LoVo (cell line): ENCODE measurements at regions not wholly inside any gene's neighbourhood (a gene's known extent, or its start where the extent isn't known, plus 50 kb on each side); places are given as distances from the start of the nearest gene placed in this dataset.
"Not testable (repeated sequence)": the region's sequence is repeated elsewhere in the genome, so short reads cannot be mapped to it uniquely, and the experiment has no call there.

ENCODE experiments used
- DNase-seq: peaks from one replicate; pipeline ENCODE4 v3.0.0-alpha.2; 2016; ENCODE audit warnings: low spot score

- no peak for DNase-seq
These were observed 234.8 kb upstream of the EDNRA start for GRCh38 chr4:147246096-147246495.

GRCh38 chr4:147246528-147246927 is 234.4 kb upstream of the EDNRA start:
- not testable (repeated sequence) for DNase-seq

GRCh38 chr4:147247579-147247978 is 233.3 kb upstream of the EDNRA start:
- DNase-seq, result peak; percentile 42

GRCh38 chr4:147250062-147250461 is 230.8 kb upstream of the EDNRA start:
- DNase-seq, result no peak

GRCh38 chr4:147255268-147255667 is 225.6 kb upstream of the EDNRA start:
- DNase-seq, result not testable (repeated sequence)

- DNase-seq, result not testable (repeated sequence)
These were observed 221.6 kb upstream of the EDNRA start for GRCh38 chr4:147259271-147259670.

GRCh38 chr4:147284256-147284835 is 196.6 kb upstream of the EDNRA start:
- no peak for DNase-seq

GRCh38 chr4:147284935-147285334 is 196.0 kb upstream of the EDNRA start:
- no peak for DNase-seq

GRCh38 chr4:147285751-147286150 is 195.1 kb upstream of the EDNRA start:
- DNase-seq, result no peak

- DNase-seq, result no peak
These were observed 193.9 kb upstream of the EDNRA start for GRCh38 chr4:147286846-147287587.

GRCh38 chr4:147287588-147287890 is 193.4 kb upstream of the EDNRA start:
- no peak for DNase-seq

- no peak for DNase-seq
These were observed 192.4 kb upstream of the EDNRA start for GRCh38 chr4:147288512-147288911.

- DNase-seq, result no peak
These were observed 191.7 kb upstream of the EDNRA start for GRCh38 chr4:147289181-147289580.

- peak; percentile 49 for DNase-seq
These were observed 188.1 kb upstream of the EDNRA start for GRCh38 chr4:147292604-147293313.

GRCh38 chr4:147293314-147293677 is 187.6 kb upstream of the EDNRA start:
- DNase-seq, result not testable (repeated sequence)

- no peak for DNase-seq
These were observed 181.7 kb upstream of the EDNRA start for GRCh38 chr4:147299205-147299604.

- DNase-seq, result no peak
These were observed 177.6 kb upstream of the EDNRA start for GRCh38 chr4:147303174-147303872.

GRCh38 chr4:147303873-147304229 is 177.0 kb upstream of the EDNRA start:
- DNase-seq, result no peak

- no peak for DNase-seq
These were observed 172.8 kb upstream of the EDNRA start for GRCh38 chr4:147307896-147308674.

GRCh38 chr4:147309434-147309833 is 171.5 kb upstream of the EDNRA start:
- no peak for DNase-seq

- no peak for DNase-seq
These were observed 170.6 kb upstream of the EDNRA start for GRCh38 chr4:147310312-147310711.

- DNase-seq, result no peak
These were observed 168.9 kb upstream of the EDNRA start for GRCh38 chr4:147311956-147312355.
